ENCODE measurements at regions not wholly inside any gene's neighbourhood (a gene's known extent, or its start where the extent isn't known, plus 50 kb on each side); places are given as distances from the start of the nearest gene placed in this dataset.
"Not testable (repeated sequence)": the region's sequence is repeated elsewhere in the genome, so short reads cannot be mapped to it uniquely, and the experiment has no call there.

GRCh38 chr2:134009906-134010305 is 244.0 kb upstream of the MGAT5 start:
- TF ChIP-seq CTCF (conservative IDR thresholded peaks at IDR 0.05; ENCODE audit: low read length); EZH2phosphoT487 (IDR thresholded peaks at IDR 0.05; ENCODE audit: borderline replicate concordance): not testable (repeated sequence)

Data from Loucy (cell line).